HepG2 (cell line): ENCODE measurements at regions not wholly inside any gene's neighbourhood (a gene's known extent, or its start where the extent isn't known, plus 50 kb on each side); places are given as distances from the start of the nearest gene placed in this dataset.

ENCODE experiments used
- ATAC-seq: fragments of 200-7000 bp; cut with Tn5 transposase; 3 replicates; pipeline ENCODE4 v1.9.1; 2020; ENCODE audit warnings: mild to moderate bottlenecking, moderate library complexity
- BruUV-seq: library from RNA; stranded (reverse); fragments of 400-500 nt; replicated peaks from 2 replicates; lab custom pipeline; 2021; lab: Mats Ljungman, UMichigan
- CTCF ChIA-PET: fragments of 300-600 bp; formaldehyde crosslinking; extraction: SDS; loops from one replicate; lab custom pipeline; 2021; ENCODE audit warnings: low total read pairs, inconsistent platforms, low intra/inter-chr PET ratio; lab: Yijun Ruan, JAX
- POLR2A ChIA-PET: fragments of 350-600 bp; sonication (Branson Sonifier 250); formaldehyde crosslinking; loops from one replicate; lab custom pipeline; 2020; ENCODE audit warnings: antibody characterized with exemption, inconsistent platforms; lab: Yijun Ruan, JAX
- DNase-seq: peaks from one replicate; pipeline ENCODE4 v3.0.0-alpha.2; 2015; ENCODE audit warnings: low spot score
- FAIRE-seq: peaks from 3 replicates; lab custom pipeline; 2011; peaks lifted over from hg19 to GRCh38; lab: Jason Lieb, UNC
- H2AFZ ChIP-seq: one replicate; pipeline ENCODE4 v1.6.1; 2011; ENCODE audit warnings: low read length, inconsistent platforms
- H3K27ac ChIP-seq: fragments of 300-600 bp; 3 replicates; pipeline ENCODE4 v1.8.0; 2011; ENCODE audit warnings: mixed run types, mild to moderate bottlenecking, mixed read lengths, low read length, inconsistent platforms; ENCODE audit not compliant: insufficient read depth; ENCODE audit errors: extremely low read length
- H3K27me3 ChIP-seq, 2 experiments: fragments of 200-600 bp in 1 of 2; 2 replicates in 1 of 2; 3 replicates in 1 of 2; pipeline versions ENCODE4 v1.6.0 to v1.8.0; 2011; ENCODE audit warnings: low read length in 2 of 2, mild to moderate bottlenecking in 2 of 2, moderate library complexity in 2 of 2, inconsistent platforms in 1 of 2; ENCODE audit not compliant: insufficient read depth in 2 of 2, control insufficient read depth in 1 of 2
- H3K36me3 ChIP-seq, 2 experiments: fragments of 200-600 bp in 1 of 2; replicated peaks in 1 of 2; 2 replicates in 1 of 2; 3 replicates in 1 of 2; pipeline versions ENCODE4 v1.5.1 to v1.8.0; 2011; ENCODE audit warnings: low read length in 2 of 2, inconsistent platforms in 1 of 2; ENCODE audit not compliant: insufficient read depth in 2 of 2, control insufficient read depth in 1 of 2
- H3K4me1 ChIP-seq: 2 replicates; pipeline ENCODE4 v1.5.1; 2012; ENCODE audit warnings: low read length, inconsistent platforms; ENCODE audit not compliant: insufficient read depth
- H3K4me2 ChIP-seq: 2 replicates; pipeline ENCODE4 v1.6.0; 2011; ENCODE audit warnings: low read depth, low read length, inconsistent platforms
- H3K4me3 ChIP-seq, 3 experiments: fragments of 200-600 bp in 1 of 3; sonication (generic), shearing (Covaris generic) in 1 of 3; replicated peaks in 1 of 3; 2 replicates each; pipeline ENCODE4 v1.5.1; 2011 to 2016; ENCODE audit warnings: low read length in 3 of 3, inconsistent platforms in 2 of 3, low read depth in 2 of 3, mild to moderate bottlenecking in 2 of 3, control low read depth in 1 of 3, mixed read lengths in 1 of 3; ENCODE audit not compliant: insufficient read depth in 1 of 3
- H3K79me2 ChIP-seq: one replicate; pipeline ENCODE4 v1.6.1; 2011; ENCODE audit warnings: low read length, inconsistent platforms; ENCODE audit not compliant: insufficient read depth
- H3K9ac ChIP-seq: 2 replicates; pipeline ENCODE4 v1.6.0; 2011; ENCODE audit warnings: mild to moderate bottlenecking, low read depth, low read length, inconsistent platforms; ENCODE audit not compliant: insufficient read depth
- H3K9me3 ChIP-seq: 2 replicates; pipeline ENCODE4 v1.5.1; 2012; ENCODE audit warnings: mild to moderate bottlenecking, low read length
- H4K20me1 ChIP-seq: 2 replicates; pipeline ENCODE4 v1.6.0; 2011; ENCODE audit warnings: inconsistent platforms, mild to moderate bottlenecking, low read length, moderate library complexity; ENCODE audit not compliant: insufficient read depth
- CEBPB ChIP-seq: IDR thresholded peaks from 2 replicates; pipeline ENCODE4 v1.6.1; 2011; ENCODE audit warnings: low read depth, low read length, improper control_type of control experiment, borderline replicate concordance
- MAF1 ChIP-seq: sonication (generic); formaldehyde crosslinking; IDR thresholded peaks from 2 replicates; pipeline ENCODE4 v1.5.0; 2020; ENCODE audit warnings: missing genetic modification reagents, borderline replicate concordance
- MEIS1 ChIP-seq: sonication (generic); formaldehyde crosslinking; IDR thresholded peaks from 2 replicates; pipeline ENCODE4 v1.9.0; 2021; ENCODE audit warnings: mild to moderate bottlenecking, missing genetic modification reagents, moderate library complexity, borderline replicate concordance
- NFYC ChIP-seq: IDR thresholded peaks from 2 replicates; pipeline ENCODE4 v1.6.1; 2016; ENCODE audit warnings: missing genetic modification reagents, missing compliant biosample characterization
- ZNF180 ChIP-seq: sonication (generic); formaldehyde crosslinking; IDR thresholded peaks from 2 replicates; pipeline ENCODE4 v1.4.0; 2020; ENCODE audit warnings: low read depth, missing genetic modification reagents, borderline replicate concordance
- ZNF33B ChIP-seq: sonication (generic); formaldehyde crosslinking; IDR thresholded peaks from 2 replicates; pipeline ENCODE4 v1.5.1; 2020; ENCODE audit warnings: mild to moderate bottlenecking, missing genetic modification reagents
- WGBS: methylation state at CpG from one replicate; pipeline ENCODE4 v1.1.6; 2017; ENCODE audit warnings: low lambda C conversion rate; 5-methylcytosine and 5-hydroxymethylcytosine counted together
- in situ Hi-C: cut with HindIII; loops from 2 replicates; pipeline ENCODE4 v1.10.0; 2017; ENCODE audit warnings: low pct_unique_long_range_greater_than_20kb; ENCODE audit not compliant: extremely low pct_ligation_motif_present
- intact Hi-C: fragments of 100-400 bp; cut with micrococcal nuclease; formaldehyde crosslinking; loops from one replicate; pipeline ENCODE4 v1.10.0; 2022; ENCODE audit not compliant: unreplicated experiment
- TF ChIP-seq, protein P1 (sequence below): sonication (generic); formaldehyde crosslinking; conservative IDR thresholded peaks from 2 replicates; pipeline ENCODE4 v1.8.0; 2022; ENCODE audit warnings: missing genetic modification reagents

DNA sequence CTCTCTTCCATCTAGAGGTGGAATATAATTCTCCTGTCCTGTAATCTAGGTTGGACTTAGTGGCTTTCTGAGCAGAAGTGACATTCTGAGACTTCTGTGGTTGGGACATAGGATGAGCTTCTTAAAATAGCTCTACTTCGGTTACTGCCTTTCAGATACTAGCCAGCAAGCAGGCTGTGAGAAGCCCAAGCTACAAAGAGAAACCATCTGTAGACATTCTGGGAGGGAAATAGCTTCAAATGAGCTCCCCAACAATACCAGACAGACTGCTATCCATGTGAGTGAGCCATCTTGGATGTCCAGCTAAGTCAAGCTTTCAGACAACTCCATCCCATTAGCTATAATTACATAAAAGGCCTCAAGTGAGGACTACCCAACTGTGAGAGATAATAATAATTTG lies 568.9 kb downstream of the DMRTA1 start:
- ChIA-PET POLR2A (no interaction called here), CTCF (no interaction called here)
- Histone ChIP-seq H4K20me1 (no peaks in the 10 kb centered on the region), H3K9ac (no peak overlapping the region), H3K36me3 (no peaks in the 10 kb centered on the region), H3K9me3 (peaks cover 49% of the 10 kb centered on the region), H3K4me3 (no peak overlapping the region), H3K4me2 (no peak overlapping the region), H3K79me2 (no peaks in the 10 kb centered on the region), H3K27me3 (no peaks in the 10 kb centered on the region), H2AFZ (no peak overlapping the region), H3K27ac (no peak overlapping the region), H3K4me1 (no peaks in the 10 kb centered on the region)
- TF ChIP-seq ZNF33B (CRISPR knock-in tag) (no peak), MAF1 (CRISPR knock-in tag) (no peak), ZNF180 (no peak), NFYC (no peak)
- TF ChIP-seq, protein P1, sequence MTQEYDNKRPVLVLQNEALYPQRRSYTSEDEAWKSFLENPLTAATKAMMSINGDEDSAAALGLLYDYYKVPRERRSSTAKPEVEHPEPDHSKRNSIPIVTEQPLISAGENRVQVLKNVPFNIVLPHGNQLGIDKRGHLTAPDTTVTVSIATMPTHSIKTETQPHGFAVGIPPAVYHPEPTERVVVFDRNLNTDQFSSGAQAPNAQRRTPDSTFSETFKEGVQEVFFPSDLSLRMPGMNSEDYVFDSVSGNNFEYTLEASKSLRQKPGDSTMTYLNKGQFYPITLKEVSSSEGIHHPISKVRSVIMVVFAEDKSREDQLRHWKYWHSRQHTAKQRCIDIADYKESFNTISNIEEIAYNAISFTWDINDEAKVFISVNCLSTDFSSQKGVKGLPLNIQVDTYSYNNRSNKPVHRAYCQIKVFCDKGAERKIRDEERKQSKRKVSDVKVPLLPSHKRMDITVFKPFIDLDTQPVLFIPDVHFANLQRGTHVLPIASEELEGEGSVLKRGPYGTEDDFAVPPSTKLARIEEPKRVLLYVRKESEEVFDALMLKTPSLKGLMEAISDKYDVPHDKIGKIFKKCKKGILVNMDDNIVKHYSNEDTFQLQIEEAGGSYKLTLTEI (CRISPR knock-in tag) = no peak
- BruUV-seq = no TSS peak
- no peak for ATAC-seq
- intact Hi-C loops = no loop called here
- in situ Hi-C loops = no loop called here
- FAIRE-seq = no peak
- 31% methylated on average over 1 of the region's 1 CpG for WGBS
- DNase-seq = no peak

DNA sequence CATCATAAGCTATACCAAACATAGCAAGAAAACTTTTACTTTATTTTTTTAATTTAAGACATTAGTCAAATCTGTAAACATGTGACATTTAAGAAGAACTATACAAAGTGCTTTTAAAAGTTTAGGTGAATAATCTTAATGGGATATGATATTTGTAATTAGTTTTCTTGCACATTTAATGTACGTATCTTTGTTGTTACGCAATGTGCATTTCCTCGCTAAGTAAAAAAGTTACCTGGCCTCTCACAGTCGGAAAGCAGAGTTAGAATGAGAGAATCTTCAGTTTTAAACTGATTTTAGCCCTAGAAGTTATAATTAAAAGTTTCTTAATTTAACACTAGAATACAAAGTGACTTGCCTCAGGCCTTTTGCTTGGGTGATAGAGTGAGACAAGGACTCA lies 589.8 kb downstream of the DMRTA1 start:
- ATAC-seq = no peak
- TF ChIP-seq CEBPB (peak; percentile 67), MEIS1 (CRISPR knock-in tag) (no peak)
- H3K27ac ChIP-seq = no peak overlapping the region
- no peak overlapping the region for H2AFZ ChIP-seq
- no peak overlapping the region for H3K4me3 ChIP-seq
- no peaks in the 10 kb centered on the region for H3K79me2 ChIP-seq
- no peak for FAIRE-seq
- no peaks in the 10 kb centered on the region for H3K36me3 ChIP-seq
- no TSS peak for BruUV-seq
- 57% methylated on average over 4 of the region's 4 CpGs for WGBS
- H3K27me3 ChIP-seq = no peaks in the 10 kb centered on the region
- peaks cover 45% of the 10 kb centered on the region for H3K9me3 ChIP-seq
- H3K9ac ChIP-seq = no peak overlapping the region
- intact Hi-C loops = no loop called here
- no peaks in the 10 kb centered on the region for H3K4me1 ChIP-seq
- ChIA-PET CTCF (no interaction called here), POLR2A (no interaction called here)
- no peak for DNase-seq
- H3K4me2 ChIP-seq = no peak overlapping the region
- no peaks in the 10 kb centered on the region for H4K20me1 ChIP-seq
- in situ Hi-C loops = no loop called here
